SJSA1 (cell line): ENCODE measurements at regions not wholly inside any gene's neighbourhood (a gene's known extent, or its start where the extent isn't known, plus 50 kb on each side); places are given as distances from the start of the nearest gene placed in this dataset.
A peak's percentile ranks its signal among the peaks of the same experiment; 100 is the strongest.

Experiments used
- DNase-seq, 2 experiments: peaks; one replicate each; pipeline ENCODE4 v3.0.0-alpha.2; 2015 to 2020; ENCODE audit warnings: low spot score in 2 of 2, low read depth in 1 of 2
- H3K27ac ChIP-seq: fragments of 250-450 bp; sonication (Bioruptor Pico); 2 replicates; pipeline ENCODE4 v1.5.1; 2020; ENCODE audit warnings: mild to moderate bottlenecking, moderate library complexity
- H3K27me3 ChIP-seq: fragments of 250-450 bp; sonication (Bioruptor Pico); replicated peaks from 2 replicates; pipeline ENCODE4 v1.5.1; 2020; ENCODE audit warnings: mild to moderate bottlenecking, moderate library complexity
- H3K36me3 ChIP-seq: fragments of 250-450 bp; sonication (Bioruptor Pico); 2 replicates; pipeline ENCODE4 v1.5.1; 2020; ENCODE audit warnings: mild to moderate bottlenecking
- H3K4me1 ChIP-seq: fragments of 250-450 bp; sonication (Bioruptor Pico); replicated peaks from 2 replicates; pipeline ENCODE4 v1.6.1; 2021; ENCODE audit warnings: mild to moderate bottlenecking
- H3K4me3 ChIP-seq: fragments of 250-450 bp; sonication (Bioruptor Pico); 2 replicates; pipeline ENCODE4 v1.5.1; 2020; ENCODE audit warnings: mild to moderate bottlenecking
- H3K9me3 ChIP-seq: fragments of 250-450 bp; sonication (Bioruptor Pico); replicated peaks from 2 replicates; pipeline ENCODE4 v1.5.1; 2020; ENCODE audit warnings: mild to moderate bottlenecking

- Histone ChIP-seq H3K4me1 (no peaks in the 10 kb centered on the region), H3K36me3 (no peaks in the 10 kb centered on the region), H3K9me3 (no peaks in the 10 kb centered on the region), H3K27ac (no peak overlapping the region), H3K27me3 (no peaks in the 10 kb centered on the region), H3K4me3 (no peak overlapping the region)
- DNase-seq = no peak
Observed at GRCh38 chr2:199679883-199680282, 171.1 kb downstream of the FTCDNL1 start.

- no peaks in the 10 kb centered on the region for H3K36me3 ChIP-seq
- DNase-seq = no peak
- no peaks in the 10 kb centered on the region for H3K4me1 ChIP-seq
- H3K9me3 ChIP-seq = no peaks in the 10 kb centered on the region
- H3K4me3 ChIP-seq = no peak overlapping the region
- no peaks in the 10 kb centered on the region for H3K27me3 ChIP-seq
- no peak overlapping the region for H3K27ac ChIP-seq
Observed at GRCh38 chr2:199677881-199678280, 173.1 kb downstream of the FTCDNL1 start.

GRCh38 chr2:199668645-199669044, 182.3 kb downstream of the FTCDNL1 start:
- Histone ChIP-seq H3K27ac (no peak overlapping the region), H3K4me3 (no peak overlapping the region), H3K9me3 (no peaks in the 10 kb centered on the region), H3K27me3 (peaks cover 8% of the 10 kb centered on the region; the same call in 1 of the 2 replicates), H3K4me1 (no peaks in the 10 kb centered on the region), H3K36me3 (no peaks in the 10 kb centered on the region)
- no peak for DNase-seq

GRCh38 chr2:199663157-199663556, 187.8 kb downstream of the FTCDNL1 start:
- no peak for DNase-seq
- Histone ChIP-seq H3K4me1 (no peaks in the 10 kb centered on the region; the same call in 1 of the 2 replicates), H3K9me3 (no peaks in the 10 kb centered on the region), H3K36me3 (no peaks in the 10 kb centered on the region), H3K27me3 (no peaks in the 10 kb centered on the region), H3K27ac (no peak overlapping the region), H3K4me3 (no peak overlapping the region)

GRCh38 chr2:199662255-199662654, 188.7 kb downstream of the FTCDNL1 start:
- Histone ChIP-seq H3K4me1 (no peaks in the 10 kb centered on the region; the same call in 1 of the 2 replicates), H3K36me3 (no peaks in the 10 kb centered on the region), H3K27ac (no peak overlapping the region), H3K27me3 (no peaks in the 10 kb centered on the region), H3K4me3 (no peak overlapping the region), H3K9me3 (no peaks in the 10 kb centered on the region)
- no peak for DNase-seq

- H3K27me3 ChIP-seq = 0 out of 2 replicates have a peak, but pooled peaks cover 2% of the 10 kb centered on the region
- no peak overlapping the region for H3K4me3 ChIP-seq
- H3K4me1 ChIP-seq = no peaks in the 10 kb centered on the region; the same call in 1 of the 2 replicates
- no peaks in the 10 kb centered on the region for H3K36me3 ChIP-seq
- no peaks in the 10 kb centered on the region; the same call in 1 of the 2 replicates for H3K9me3 ChIP-seq
- H3K27ac ChIP-seq = no peak overlapping the region
- DNase-seq = no peak
Observed at GRCh38 chr2:199660167-199660566, 190.8 kb downstream of the FTCDNL1 start.

GRCh38 chr2:199659207-199659606, 191.8 kb downstream of the FTCDNL1 start:
- H3K27ac ChIP-seq = no peak overlapping the region
- 0 out of 2 replicates have a peak, but pooled peaks cover 2% of the 10 kb centered on the region for H3K27me3 ChIP-seq
- no peaks in the 10 kb centered on the region for H3K36me3 ChIP-seq
- DNase-seq = no peak
- H3K4me3 ChIP-seq = peak overlapping the region; percentile 21
- no peaks in the 10 kb centered on the region; the same call in 1 of the 2 replicates for H3K4me1 ChIP-seq
- no peaks in the 10 kb centered on the region; the same call in 1 of the 2 replicates for H3K9me3 ChIP-seq

GRCh38 chr2:199646439-199646838, 188.7 kb upstream of the SATB2 start:
- no peak for DNase-seq
- no peaks in the 10 kb centered on the region for H3K36me3 ChIP-seq
- no peak overlapping the region for H3K27ac ChIP-seq
- no peak overlapping the region for H3K4me3 ChIP-seq
- H3K27me3 ChIP-seq = no peaks in the 10 kb centered on the region
- H3K9me3 ChIP-seq = no peaks in the 10 kb centered on the region
- H3K4me1 ChIP-seq = no peaks in the 10 kb centered on the region

GRCh38 chr2:199631129-199631528, 173.4 kb upstream of the SATB2 start:
- Histone ChIP-seq H3K4me1 (no peaks in the 10 kb centered on the region), H3K27me3 (no peaks in the 10 kb centered on the region), H3K27ac (no peak overlapping the region), H3K9me3 (no peaks in the 10 kb centered on the region), H3K4me3 (no peak overlapping the region), H3K36me3 (no peaks in the 10 kb centered on the region)
- DNase-seq = no peak

- Histone ChIP-seq H3K4me3 (no peak overlapping the region), H3K4me1 (no peaks in the 10 kb centered on the region), H3K36me3 (no peaks in the 10 kb centered on the region), H3K9me3 (no peaks in the 10 kb centered on the region), H3K27me3 (no peaks in the 10 kb centered on the region), H3K27ac (no peak overlapping the region)
- no peak for DNase-seq
Observed at GRCh38 chr2:199629301-199629700, 171.6 kb upstream of the SATB2 start.

GRCh38 chr2:199627417-199627816, 169.7 kb upstream of the SATB2 start:
- Histone ChIP-seq H3K27me3 (no peaks in the 10 kb centered on the region), H3K4me3 (no peak overlapping the region), H3K36me3 (no peaks in the 10 kb centered on the region), H3K27ac (no peak overlapping the region), H3K9me3 (no peaks in the 10 kb centered on the region), H3K4me1 (no peaks in the 10 kb centered on the region)
- DNase-seq = no peak

- H3K4me1 ChIP-seq = no peaks in the 10 kb centered on the region
- H3K27ac ChIP-seq = no peak overlapping the region
- DNase-seq = no peak
- no peaks in the 10 kb centered on the region for H3K36me3 ChIP-seq
- no peak overlapping the region for H3K4me3 ChIP-seq
- H3K9me3 ChIP-seq = no peaks in the 10 kb centered on the region
- H3K27me3 ChIP-seq = no peaks in the 10 kb centered on the region
Observed at GRCh38 chr2:199624958-199625357, 167.2 kb upstream of the SATB2 start.

- Histone ChIP-seq H3K4me1 (no peaks in the 10 kb centered on the region), H3K9me3 (no peaks in the 10 kb centered on the region), H3K36me3 (no peaks in the 10 kb centered on the region), H3K27me3 (no peaks in the 10 kb centered on the region), H3K27ac (no peak overlapping the region), H3K4me3 (no peak overlapping the region)
- no peak for DNase-seq
Observed at GRCh38 chr2:199612509-199613130, 154.9 kb upstream of the SATB2 start.

- no peaks in the 10 kb centered on the region for H3K4me1 ChIP-seq
- no peak for DNase-seq
- no peaks in the 10 kb centered on the region for H3K27me3 ChIP-seq
- no peaks in the 10 kb centered on the region for H3K9me3 ChIP-seq
- no peak overlapping the region for H3K27ac ChIP-seq
- H3K36me3 ChIP-seq = no peaks in the 10 kb centered on the region
- no peak overlapping the region for H3K4me3 ChIP-seq
Observed at GRCh38 chr2:199607914-199608313, 150.2 kb upstream of the SATB2 start.
